HG03064 (cell line): ENCODE measurements at regions not wholly inside any gene's neighbourhood (a gene's known extent, or its start where the extent isn't known, plus 50 kb on each side); places are given as distances from the start of the nearest gene placed in this dataset.
"Not testable (repeated sequence)": the region's sequence is repeated elsewhere in the genome, so short reads cannot be mapped to it uniquely, and the experiment has no call there.

Experiments
- ATAC-seq: cut with Tn5 transposase; IDR thresholded peaks from one replicate; pipeline ENCODE4 v1.9.1; 2021; ENCODE audit warnings: low read depth; ENCODE audit not compliant: unreplicated experiment

- no peak for ATAC-seq
Observed at GRCh38 chr5:93235761-93236160, 345.3 kb downstream of the NR2F1-AS1 start.

- ATAC-seq, result no peak
Observed at GRCh38 chr5:93226202-93226735, 354.8 kb downstream of the NR2F1-AS1 start.

- ATAC-seq, result no peak
Observed at GRCh38 chr5:93225748-93226147, 355.3 kb downstream of the NR2F1-AS1 start.

- no peak for ATAC-seq
Observed at GRCh38 chr5:93224624-93225023, 356.4 kb downstream of the NR2F1-AS1 start.

- no peak for ATAC-seq
Observed at GRCh38 chr5:93221773-93222172, 359.2 kb downstream of the NR2F1-AS1 start.

GRCh38 chr5:93220431-93220830, 360.6 kb downstream of the NR2F1-AS1 start:
- no peak for ATAC-seq

- ATAC-seq, result no peak
Observed at GRCh38 chr5:93219641-93220145, 361.3 kb downstream of the NR2F1-AS1 start.

- ATAC-seq, result not testable (repeated sequence)
Observed at GRCh38 chr5:93213111-93213794, 367.8 kb downstream of the NR2F1-AS1 start.

GRCh38 chr5:93209476-93209875, 371.5 kb downstream of the NR2F1-AS1 start:
- no peak for ATAC-seq

GRCh38 chr5:93208141-93208751, 372.8 kb downstream of the NR2F1-AS1 start:
- ATAC-seq, result no peak

GRCh38 chr5:93206203-93206602, 374.8 kb downstream of the NR2F1-AS1 start:
- ATAC-seq, result no peak

GRCh38 chr5:93201061-93201460, 380.0 kb downstream of the NR2F1-AS1 start:
- no peak for ATAC-seq

- no peak for ATAC-seq
Observed at GRCh38 chr5:93196986-93197385, 384.0 kb downstream of the NR2F1-AS1 start.

- no peak for ATAC-seq
Observed at GRCh38 chr5:93193431-93194347, 387.3 kb downstream of the NR2F1-AS1 start.

GRCh38 chr5:93192683-93193082, 388.3 kb downstream of the NR2F1-AS1 start:
- ATAC-seq, result no peak

GRCh38 chr5:93192087-93192486, 388.9 kb downstream of the NR2F1-AS1 start:
- ATAC-seq, result no peak

- no peak for ATAC-seq
Observed at GRCh38 chr5:93191035-93191817, 389.8 kb downstream of the NR2F1-AS1 start.

GRCh38 chr5:93189707-93190120, 391.3 kb downstream of the NR2F1-AS1 start:
- no peak for ATAC-seq

GRCh38 chr5:93188876-93189485, 392.0 kb downstream of the NR2F1-AS1 start:
- no peak for ATAC-seq
